ENCODE measurements at regions not wholly inside any gene's neighbourhood (a gene's known extent, or its start where the extent isn't known, plus 50 kb on each side); places are given as distances from the start of the nearest gene placed in this dataset.
A peak's percentile ranks its signal among the peaks of the same experiment; 100 is the strongest.
"Not testable (repeated sequence)": the region's sequence is repeated elsewhere in the genome, so short reads cannot be mapped to it uniquely, and the experiment has no call there.

- H3K36me3 Mint-ChIP-seq (ENCODE audit: low read depth), result no peaks in the 10 kb centered on the region
- POLR2A ChIA-PET, result no interaction called here
- no peaks in the 10 kb centered on the region for H3K9me3 Mint-ChIP-seq (ENCODE audit: insufficient read depth)
- DNase-seq (no peak), ATAC-seq (no peak)
- peaks cover 5% of the 10 kb centered on the region for H3K4me1 Mint-ChIP-seq (ENCODE audit: low read depth)
- no peaks in the 10 kb centered on the region for H3K27me3 Mint-ChIP-seq (ENCODE audit: low read depth)
- CTCF ChIA-PET, result interaction anchor here (0.9 kb wide), 1 partner anchor 328 kb away, joined by 3 read pairs; the partner anchor contains the start of gene EOMES
- H3K4me3 Mint-ChIP-seq, result no peak overlapping the region
- H3K27ac Mint-ChIP-seq, result no peak overlapping the region
Measured at GRCh38 chr3:28050120-28050519, 191.3 kb upstream of the CMC1 start.

GRCh38 chr3:28050885-28051284, 190.5 kb upstream of the CMC1 start:
- Mint-ChIP-seq H3K9me3 (ENCODE audit: insufficient read depth) (no peaks in the 10 kb centered on the region), H3K27ac (peak overlapping the region; percentile 6), H3K4me3 (no peak overlapping the region), H3K4me1 (ENCODE audit: low read depth) (peaks cover 5% of the 10 kb centered on the region), H3K27me3 (ENCODE audit: low read depth) (no peaks in the 10 kb centered on the region), H3K36me3 (ENCODE audit: low read depth) (no peaks in the 10 kb centered on the region)
- ChIA-PET POLR2A (no interaction called here), CTCF (interaction anchor here (0.9 kb wide), 1 partner anchor 329 kb away, joined by 3 read pairs; the partner anchor contains the start of gene EOMES)
- ATAC-seq (no peak), DNase-seq (peak; percentile 22)

- ChIA-PET CTCF (interaction anchor here (0.8 to 1.2 kb wide), 2 partner anchors 29 to 330 kb away, joined by 3 read pairs; no protein-coding TSS in a partner anchor), POLR2A (interaction anchor here (0.6 kb wide), 1 partner anchor 273 kb away, joined by 5 read pairs; no protein-coding TSS in a partner anchor)
- Mint-ChIP-seq H3K4me1 (ENCODE audit: low read depth) (peaks cover 5% of the 10 kb centered on the region), H3K27me3 (ENCODE audit: low read depth) (no peaks in the 10 kb centered on the region), H3K4me3 (no peak overlapping the region), H3K27ac (no peak overlapping the region), H3K36me3 (ENCODE audit: low read depth) (no peaks in the 10 kb centered on the region), H3K9me3 (ENCODE audit: insufficient read depth) (no peaks in the 10 kb centered on the region)
- no peak for ATAC-seq
- DNase-seq, result no peak
Measured at GRCh38 chr3:28053759-28054158, 187.7 kb upstream of the CMC1 start.

- Mint-ChIP-seq H3K9me3 (ENCODE audit: insufficient read depth) (no peaks in the 10 kb centered on the region), H3K4me3 (no peak overlapping the region), H3K27ac (no peak overlapping the region), H3K4me1 (ENCODE audit: low read depth) (no peaks in the 10 kb centered on the region), H3K27me3 (ENCODE audit: low read depth) (no peaks in the 10 kb centered on the region), H3K36me3 (ENCODE audit: low read depth) (no peaks in the 10 kb centered on the region)
- DNase-seq (no peak), ATAC-seq (no peak)
- CTCF ChIA-PET, result no interaction called here
- POLR2A ChIA-PET, result no interaction called here
Measured at GRCh38 chr3:28056806-28057205, 184.6 kb upstream of the CMC1 start.

GRCh38 chr3:28057539-28057938, 183.9 kb upstream of the CMC1 start:
- no peaks in the 10 kb centered on the region for H3K9me3 Mint-ChIP-seq (ENCODE audit: insufficient read depth)
- H3K27ac Mint-ChIP-seq, result no peak overlapping the region
- no peak overlapping the region for H3K4me3 Mint-ChIP-seq
- POLR2A ChIA-PET, result no interaction called here
- CTCF ChIA-PET, result no interaction called here
- DNase-seq, result no peak
- ATAC-seq, result no peak
- no peaks in the 10 kb centered on the region for H3K4me1 Mint-ChIP-seq (ENCODE audit: low read depth)
- no peaks in the 10 kb centered on the region for H3K36me3 Mint-ChIP-seq (ENCODE audit: low read depth)
- no peaks in the 10 kb centered on the region for H3K27me3 Mint-ChIP-seq (ENCODE audit: low read depth)

- H3K36me3 Mint-ChIP-seq (ENCODE audit: low read depth); CTCF ChIA-PET; H3K27me3 Mint-ChIP-seq (ENCODE audit: low read depth); H3K4me3 Mint-ChIP-seq; DNase-seq; POLR2A ChIA-PET; H3K4me1 Mint-ChIP-seq (ENCODE audit: low read depth); ATAC-seq; H3K27ac Mint-ChIP-seq; H3K9me3 Mint-ChIP-seq (ENCODE audit: insufficient read depth): not testable (repeated sequence)
Measured at GRCh38 chr3:28059199-28059598, 182.2 kb upstream of the CMC1 start.

- H3K9me3 Mint-ChIP-seq (ENCODE audit: insufficient read depth), result no peaks in the 10 kb centered on the region
- no peaks in the 10 kb centered on the region for H3K4me1 Mint-ChIP-seq (ENCODE audit: low read depth)
- no peaks in the 10 kb centered on the region for H3K27me3 Mint-ChIP-seq (ENCODE audit: low read depth)
- ChIA-PET POLR2A (no interaction called here), CTCF (no interaction called here)
- H3K27ac Mint-ChIP-seq, result no peak overlapping the region
- ATAC-seq, result no peak
- no peak for DNase-seq
- H3K36me3 Mint-ChIP-seq (ENCODE audit: low read depth), result no peaks in the 10 kb centered on the region
- H3K4me3 Mint-ChIP-seq, result no peak overlapping the region
Measured at GRCh38 chr3:28066020-28066419, 175.4 kb upstream of the CMC1 start.

- no peaks in the 10 kb centered on the region for H3K36me3 Mint-ChIP-seq (ENCODE audit: low read depth)
- ChIA-PET CTCF (no interaction called here), POLR2A (interaction anchor here (0.7 kb wide), 1 partner anchor 822 kb away, joined by 3 read pairs; no protein-coding TSS in a partner anchor)
- H3K27me3 Mint-ChIP-seq (ENCODE audit: low read depth), result no peaks in the 10 kb centered on the region
- no peak overlapping the region for H3K4me3 Mint-ChIP-seq
- H3K27ac Mint-ChIP-seq, result no peak overlapping the region
- H3K4me1 Mint-ChIP-seq (ENCODE audit: low read depth), result no peaks in the 10 kb centered on the region
- DNase-seq (no peak), ATAC-seq (no peak)
- H3K9me3 Mint-ChIP-seq (ENCODE audit: insufficient read depth), result no peaks in the 10 kb centered on the region
Measured at GRCh38 chr3:28067014-28067413, 174.4 kb upstream of the CMC1 start.

- Mint-ChIP-seq H3K27me3 (ENCODE audit: low read depth) (no peaks in the 10 kb centered on the region), H3K36me3 (ENCODE audit: low read depth) (no peaks in the 10 kb centered on the region), H3K4me3 (no peak overlapping the region), H3K4me1 (ENCODE audit: low read depth) (no peaks in the 10 kb centered on the region), H3K27ac (no peak overlapping the region), H3K9me3 (ENCODE audit: insufficient read depth) (no peaks in the 10 kb centered on the region)
- ATAC-seq, result no peak
- POLR2A ChIA-PET, result no interaction called here
- no peak for DNase-seq
- CTCF ChIA-PET, result no interaction called here
Measured at GRCh38 chr3:28068342-28068741, 173.1 kb upstream of the CMC1 start.

GRCh38 chr3:28069438-28069837, 172.0 kb upstream of the CMC1 start:
- H3K27me3 Mint-ChIP-seq (ENCODE audit: low read depth), result no peaks in the 10 kb centered on the region
- no peaks in the 10 kb centered on the region for H3K36me3 Mint-ChIP-seq (ENCODE audit: low read depth)
- no peaks in the 10 kb centered on the region for H3K9me3 Mint-ChIP-seq (ENCODE audit: insufficient read depth)
- no peak for ATAC-seq
- H3K4me1 Mint-ChIP-seq (ENCODE audit: low read depth), result no peaks in the 10 kb centered on the region
- POLR2A ChIA-PET, result no interaction called here
- no peak for DNase-seq
- no peak overlapping the region for H3K27ac Mint-ChIP-seq
- CTCF ChIA-PET, result no interaction called here
- H3K4me3 Mint-ChIP-seq, result no peak overlapping the region

- Mint-ChIP-seq H3K36me3 (ENCODE audit: low read depth) (no peaks in the 10 kb centered on the region), H3K4me3 (no peak overlapping the region), H3K27me3 (ENCODE audit: low read depth) (no peaks in the 10 kb centered on the region), H3K9me3 (ENCODE audit: insufficient read depth) (no peaks in the 10 kb centered on the region), H3K27ac (no peak overlapping the region), H3K4me1 (ENCODE audit: low read depth) (no peaks in the 10 kb centered on the region)
- DNase-seq (no peak), ATAC-seq (no peak)
- POLR2A ChIA-PET, result no interaction called here
- CTCF ChIA-PET, result no interaction called here
Measured at GRCh38 chr3:28076246-28076645, 165.2 kb upstream of the CMC1 start.

GRCh38 chr3:28077572-28077971, 163.8 kb upstream of the CMC1 start:
- Mint-ChIP-seq H3K27me3 (ENCODE audit: low read depth) (no peaks in the 10 kb centered on the region), H3K4me3 (no peak overlapping the region), H3K9me3 (ENCODE audit: insufficient read depth) (no peaks in the 10 kb centered on the region), H3K36me3 (ENCODE audit: low read depth) (no peaks in the 10 kb centered on the region), H3K4me1 (ENCODE audit: low read depth) (no peaks in the 10 kb centered on the region), H3K27ac (no peak overlapping the region)
- POLR2A ChIA-PET, result no interaction called here
- DNase-seq, result no peak
- no peak for ATAC-seq
- CTCF ChIA-PET, result interaction anchor here (1.3 kb wide), 1 partner anchor 366 kb away, joined by 3 read pairs; no protein-coding TSS in a partner anchor

GRCh38 chr3:28078536-28078935, 162.9 kb upstream of the CMC1 start:
- Mint-ChIP-seq H3K4me3 (no peak overlapping the region), H3K4me1 (ENCODE audit: low read depth) (no peaks in the 10 kb centered on the region), H3K36me3 (ENCODE audit: low read depth) (no peaks in the 10 kb centered on the region), H3K27me3 (ENCODE audit: low read depth) (no peaks in the 10 kb centered on the region), H3K27ac (no peak overlapping the region), H3K9me3 (ENCODE audit: insufficient read depth) (no peaks in the 10 kb centered on the region)
- CTCF ChIA-PET, result interaction anchor here (1.3 kb wide), 1 partner anchor 367 kb away, joined by 3 read pairs; no protein-coding TSS in a partner anchor
- ATAC-seq, result no peak
- POLR2A ChIA-PET, result no interaction called here
- DNase-seq, result no peak

Data from activated CD8-positive, alpha-beta T cell treated with anti-CD3 and anti-CD28 coated beads, Interleukin-2, amount 10 ng/mL, durations not matched to agents 7 days and 5 days (primary cell).